HG03520 (cell line): ENCODE measurements at regions not wholly inside any gene's neighbourhood (a gene's known extent, or its start where the extent isn't known, plus 50 kb on each side); places are given as distances from the start of the nearest gene placed in this dataset.

Source experiments
- ATAC-seq: cut with Tn5 transposase; IDR thresholded peaks from one replicate; pipeline ENCODE4 v1.9.1; 2021; ENCODE audit warnings: mild to moderate bottlenecking, moderate library complexity; ENCODE audit not compliant: unreplicated experiment

DNA sequence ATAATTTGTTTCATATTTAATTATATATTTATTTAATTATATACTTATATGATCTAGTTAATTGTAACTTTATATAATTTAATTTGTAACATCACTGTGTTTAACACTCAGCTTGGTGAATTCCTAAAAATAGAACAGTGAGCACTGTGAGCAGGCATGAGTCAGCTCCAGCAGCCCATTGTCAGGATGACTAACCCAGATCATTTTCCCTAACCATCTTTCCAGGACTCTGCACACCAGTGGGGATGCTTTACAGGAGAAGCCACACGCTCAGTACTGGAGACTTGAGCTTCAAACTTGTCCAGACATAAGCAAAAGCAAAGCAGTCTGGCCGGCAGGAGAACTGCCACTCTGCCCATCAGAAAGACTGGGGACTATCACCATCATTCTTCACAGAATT lies 446.2 kb upstream of the TRPC7 start:
- no peak for ATAC-seq

- ATAC-seq = no peak
These were observed 445.7 kb upstream of the TRPC7 start for GRCh38 chr5:136811086-136811485.

GRCh38 chr5:136810261-136810801 lies 445.0 kb upstream of the TRPC7 start:
- no peak for ATAC-seq

DNA sequence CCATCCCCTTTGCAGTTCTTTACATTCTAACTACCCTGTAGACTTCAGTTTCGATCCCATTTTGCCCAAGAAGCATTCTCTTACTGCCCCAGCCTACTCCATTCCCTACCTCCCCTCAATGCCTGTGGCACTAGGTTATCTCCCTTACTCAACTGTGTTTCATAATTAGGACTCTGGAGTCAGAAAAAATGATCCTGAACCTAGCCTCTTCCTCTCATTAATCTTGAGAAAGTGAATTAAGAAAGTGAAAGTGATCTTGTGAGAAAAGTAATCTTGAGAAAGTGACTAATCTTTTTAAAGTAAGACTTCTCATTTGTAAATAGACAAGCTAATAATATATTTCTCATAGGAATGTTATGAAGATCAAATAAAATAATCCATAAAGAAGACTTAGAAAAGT lies 444.0 kb upstream of the TRPC7 start:
- ATAC-seq = no peak

GRCh38 chr5:136808756-136809155 lies 443.4 kb upstream of the TRPC7 start:
- no peak for ATAC-seq

DNA sequence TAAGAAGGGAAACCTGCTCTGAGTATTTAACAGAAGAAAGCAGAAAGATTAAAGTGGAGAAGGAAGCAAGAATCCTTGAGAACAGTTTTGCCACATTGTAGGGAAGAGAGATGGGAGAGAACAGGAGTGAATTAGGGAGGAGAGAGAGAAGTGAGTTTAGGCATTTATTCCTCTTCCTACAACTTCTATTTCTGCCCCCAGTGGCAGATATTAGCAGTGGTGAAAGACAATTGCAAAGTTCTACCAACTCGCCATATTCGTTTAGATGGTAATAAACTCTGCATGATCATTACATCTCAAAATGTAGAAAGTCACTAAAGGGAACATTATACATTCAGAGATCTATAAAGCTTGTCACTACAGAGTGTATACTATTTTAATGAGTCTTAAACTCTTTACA lies 440.1 kb upstream of the TRPC7 start:
- no peak for ATAC-seq

- no peak for ATAC-seq
These were observed 437.0 kb upstream of the TRPC7 start for GRCh38 chr5:136802383-136802782.

DNA sequence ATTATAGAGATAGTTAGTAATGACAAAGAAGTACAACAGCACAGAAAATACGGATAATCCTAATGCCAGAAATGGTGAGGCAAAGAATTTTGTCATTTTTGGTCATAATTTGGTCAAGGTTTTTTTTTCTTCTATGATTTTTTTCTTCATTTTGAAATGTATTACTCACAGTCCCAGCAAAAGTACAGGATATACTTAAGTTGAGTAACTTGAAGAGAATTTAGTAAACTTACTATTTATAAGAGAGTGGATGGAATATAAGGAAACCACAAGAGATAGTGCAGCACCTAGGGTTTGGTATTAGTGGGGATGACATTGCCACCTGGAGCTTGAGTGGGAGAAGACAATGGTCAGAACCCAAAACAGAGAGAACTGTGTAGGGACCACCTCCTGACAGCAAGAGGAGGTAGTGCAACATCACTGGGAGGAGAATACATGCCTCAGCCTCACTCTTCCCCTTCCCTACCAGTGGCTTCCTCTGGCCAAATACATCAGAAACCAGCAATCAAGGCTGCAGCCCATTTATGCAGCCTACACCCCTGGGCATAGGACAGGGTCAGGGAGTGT lies 434.5 kb upstream of the TRPC7 start:
- no peak for ATAC-seq

DNA sequence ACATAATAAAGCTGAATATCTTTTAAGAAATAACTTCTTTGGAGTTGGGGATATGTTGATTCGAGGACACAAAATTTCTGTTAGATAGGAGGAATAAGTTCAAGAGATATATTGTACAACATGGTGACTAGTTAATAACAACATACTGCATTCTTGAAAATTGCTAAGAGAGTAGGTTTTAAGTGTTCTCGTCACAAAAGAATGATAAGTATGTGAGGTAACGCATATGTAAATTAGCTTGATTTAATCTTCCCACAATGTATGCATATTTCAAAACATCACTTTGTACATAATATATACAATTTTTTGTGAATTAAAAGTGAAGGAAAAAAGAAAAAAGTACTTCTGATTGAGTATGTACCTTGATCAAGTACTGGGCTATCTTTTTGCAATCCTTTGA lies 428.0 kb upstream of the TRPC7 start:
- no peak for ATAC-seq

GRCh38 chr5:136781464-136781863 lies 416.1 kb upstream of the TRPC7 start:
- ATAC-seq = no peak

DNA sequence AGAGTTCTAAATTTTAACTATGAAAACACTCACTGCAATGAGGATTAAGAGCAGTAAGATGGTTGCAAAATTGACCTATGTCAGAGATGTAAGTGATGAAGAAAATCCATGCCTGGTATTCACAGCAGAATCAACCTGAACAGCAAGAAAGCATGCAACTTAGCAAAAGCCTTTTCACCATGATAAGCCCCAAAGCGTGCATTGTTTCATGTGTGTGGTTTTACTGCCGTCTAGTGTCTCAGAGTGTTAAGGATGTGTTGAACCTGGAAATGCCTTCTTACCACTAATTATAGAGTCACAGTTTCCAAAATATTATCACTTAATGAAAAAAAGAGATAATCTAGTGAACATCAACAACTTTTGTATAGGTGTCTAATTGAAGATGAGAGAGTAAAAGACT lies 415.2 kb upstream of the TRPC7 start:
- ATAC-seq = no peak

GRCh38 chr5:136776022-136776927 lies 410.9 kb upstream of the TRPC7 start:
- no peak for ATAC-seq

DNA sequence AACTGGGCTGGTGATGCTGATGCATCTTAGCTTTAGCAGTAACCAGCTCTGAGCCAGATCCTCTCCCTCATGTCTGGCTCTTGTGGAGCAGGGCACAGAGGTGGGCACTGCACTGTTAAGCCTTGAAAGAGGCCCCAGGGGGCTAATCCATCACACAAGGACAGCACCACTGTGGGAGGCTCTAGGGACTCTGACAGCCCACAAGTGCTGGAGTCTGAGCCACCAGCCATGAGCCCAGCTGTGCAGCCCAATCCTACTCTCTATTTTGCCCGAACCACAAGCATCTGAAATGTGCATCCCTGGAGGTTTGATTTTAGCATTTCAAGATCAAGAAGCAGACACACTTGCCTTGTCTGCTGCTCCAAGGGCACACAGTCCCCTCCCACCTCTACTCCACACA lies 407.1 kb upstream of the TRPC7 start:
- ATAC-seq = no peak

- peak; percentile 83 for ATAC-seq
These were observed 404.7 kb upstream of the TRPC7 start for GRCh38 chr5:136769900-136770684.

GRCh38 chr5:136769093-136769492 lies 403.7 kb upstream of the TRPC7 start:
- no peak for ATAC-seq

DNA sequence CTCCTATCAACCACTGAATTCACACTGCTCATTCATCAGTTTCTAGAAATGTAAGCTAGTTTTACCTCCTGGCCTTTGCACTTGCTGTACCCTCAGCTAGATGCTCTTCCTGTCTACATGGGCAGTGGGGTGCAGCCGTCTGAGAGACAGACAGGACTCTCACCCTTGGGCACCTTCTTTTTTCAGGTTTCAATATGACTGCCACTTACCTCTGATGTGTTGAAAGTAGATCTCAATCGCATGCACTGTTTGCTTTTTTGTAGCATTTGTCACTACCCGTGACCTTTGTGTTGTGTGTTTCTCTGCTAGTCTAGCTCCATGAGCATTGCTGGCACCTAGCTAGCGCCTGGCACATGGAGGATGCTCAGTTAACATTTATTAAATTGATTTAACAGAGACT lies 403.1 kb upstream of the TRPC7 start:
- ATAC-seq = no peak

DNA sequence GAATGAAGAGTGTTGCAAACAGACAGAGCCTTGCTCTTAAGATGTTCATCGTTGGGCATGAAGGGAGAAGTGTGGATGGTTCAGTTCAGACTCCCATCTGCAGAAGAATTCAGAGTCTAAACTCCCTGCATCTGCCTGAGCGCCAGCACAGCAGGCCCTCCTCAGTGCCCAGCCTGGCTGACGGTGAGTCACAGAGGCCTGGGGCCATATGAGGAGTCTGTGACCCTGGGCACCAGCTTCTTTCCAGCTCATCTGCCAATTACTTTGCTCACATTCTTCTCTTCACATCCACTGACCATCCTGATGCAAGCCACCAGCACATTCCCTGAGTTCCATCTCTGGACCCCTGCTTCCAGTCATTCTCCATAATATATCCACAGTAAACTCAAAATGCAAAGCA lies 401.1 kb upstream of the TRPC7 start:
- no peak for ATAC-seq

DNA sequence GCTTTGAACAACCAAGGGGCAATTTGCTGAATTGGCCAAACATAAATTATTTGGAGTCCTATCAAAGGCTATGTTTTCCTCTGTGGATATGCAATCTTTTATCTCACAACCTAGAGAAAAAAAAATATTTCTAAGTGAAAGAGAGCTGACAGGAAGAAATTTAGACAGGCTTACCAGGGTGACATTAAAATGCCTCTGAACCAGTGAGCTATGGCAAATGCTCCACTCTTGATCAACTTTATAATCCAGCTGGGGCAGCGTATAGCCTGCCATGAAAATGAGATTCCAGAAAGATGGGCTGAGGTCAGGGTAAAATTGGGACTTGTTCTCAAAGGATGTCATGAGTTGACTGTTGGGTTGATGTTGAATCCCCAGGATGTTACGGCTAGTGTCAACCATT lies 399.3 kb upstream of the TRPC7 start:
- ATAC-seq = no peak

DNA sequence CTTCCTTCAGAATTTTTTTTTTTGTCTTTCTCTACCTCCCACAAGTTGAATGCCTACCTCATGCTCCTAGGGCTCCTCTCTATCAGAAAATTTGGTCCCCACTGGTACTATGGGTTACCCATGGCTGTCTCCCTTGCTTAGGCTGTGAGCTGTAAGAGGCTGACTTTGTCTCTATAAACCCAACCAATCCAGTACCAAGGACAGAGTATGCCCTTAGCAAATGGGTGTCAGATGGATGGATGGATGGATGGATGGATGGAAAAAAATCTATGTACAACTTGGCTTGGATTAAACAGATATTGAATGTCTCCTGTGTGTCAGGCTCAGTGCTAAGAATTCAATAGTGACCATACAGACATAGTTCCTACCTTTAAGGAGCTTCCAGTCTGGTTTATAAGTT lies 398.2 kb upstream of the TRPC7 start:
- no peak for ATAC-seq

DNA sequence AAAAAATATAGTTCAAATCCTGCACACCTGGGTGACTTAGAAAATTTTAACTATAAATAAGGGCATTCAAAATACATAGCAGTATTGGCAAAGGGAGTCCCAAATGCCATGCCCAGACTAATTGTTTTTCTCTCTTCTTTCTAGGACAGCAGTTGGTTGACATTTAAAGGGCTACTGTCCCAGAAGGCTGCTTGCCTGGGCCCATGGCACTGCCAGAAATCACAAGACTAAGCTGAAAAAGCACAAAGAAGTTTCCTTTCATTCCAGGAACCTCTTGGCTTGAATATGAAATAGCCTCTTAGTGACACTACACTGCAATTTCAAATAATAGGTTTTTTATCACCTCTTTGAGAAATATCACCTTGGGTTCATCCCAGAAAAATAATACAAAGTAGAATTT lies 388.9 kb upstream of the TRPC7 start:
- ATAC-seq = no peak

GRCh38 chr5:136750224-136750862 lies 385.0 kb upstream of the TRPC7 start:
- no peak for ATAC-seq
